ENCODE measurements at regions not wholly inside any gene's neighbourhood (a gene's known extent, or its start where the extent isn't known, plus 50 kb on each side); places are given as distances from the start of the nearest gene placed in this dataset.

GRCh38 chr1:239633432-239633831 lies 247.1 kb downstream of the CHRM3 start:
- TF ChIP-seq SP1 (IDR thresholded peaks at IDR 0.05; ENCODE audit: low read depth, low read length) (0 out of 2 replicates have a peak, but pooled peaks have one; percentile 14), ATF2 (IDR thresholded peaks at IDR 0.05; ENCODE audit: low read length) (no peak), RFX5 (IDR thresholded peaks at IDR 0.05; ENCODE audit: borderline replicate concordance, low read depth, low read length) (no peak), BRCA1 (IDR thresholded peaks at IDR 0.05; ENCODE audit: low read depth, low read length) (no peak)
- TF ChIP-seq, protein P1, sequence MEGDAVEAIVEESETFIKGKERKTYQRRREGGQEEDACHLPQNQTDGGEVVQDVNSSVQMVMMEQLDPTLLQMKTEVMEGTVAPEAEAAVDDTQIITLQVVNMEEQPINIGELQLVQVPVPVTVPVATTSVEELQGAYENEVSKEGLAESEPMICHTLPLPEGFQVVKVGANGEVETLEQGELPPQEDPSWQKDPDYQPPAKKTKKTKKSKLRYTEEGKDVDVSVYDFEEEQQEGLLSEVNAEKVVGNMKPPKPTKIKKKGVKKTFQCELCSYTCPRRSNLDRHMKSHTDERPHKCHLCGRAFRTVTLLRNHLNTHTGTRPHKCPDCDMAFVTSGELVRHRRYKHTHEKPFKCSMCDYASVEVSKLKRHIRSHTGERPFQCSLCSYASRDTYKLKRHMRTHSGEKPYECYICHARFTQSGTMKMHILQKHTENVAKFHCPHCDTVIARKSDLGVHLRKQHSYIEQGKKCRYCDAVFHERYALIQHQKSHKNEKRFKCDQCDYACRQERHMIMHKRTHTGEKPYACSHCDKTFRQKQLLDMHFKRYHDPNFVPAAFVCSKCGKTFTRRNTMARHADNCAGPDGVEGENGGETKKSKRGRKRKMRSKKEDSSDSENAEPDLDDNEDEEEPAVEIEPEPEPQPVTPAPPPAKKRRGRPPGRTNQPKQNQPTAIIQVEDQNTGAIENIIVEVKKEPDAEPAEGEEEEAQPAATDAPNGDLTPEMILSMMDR (IDR thresholded peaks at IDR 0.05; ENCODE audit: control extremely low read depth in 1 of 3, insufficient read depth in 1 of 3, low read depth in 1 of 3, low read length in 3 of 3): no peak

Data from H1 (cell line).